OCI-LY3 (cell line): ENCODE measurements at regions not wholly inside any gene's neighbourhood (a gene's known extent, or its start where the extent isn't known, plus 50 kb on each side); places are given as distances from the start of the nearest gene placed in this dataset.
"Not testable (repeated sequence)": the region's sequence is repeated elsewhere in the genome, so short reads cannot be mapped to it uniquely, and the experiment has no call there.

Source experiments
- H2AFZ ChIP-seq: fragments of 200-600, 300-600 bp; shearing (Covaris generic); 2 replicates; pipeline ENCODE4 v1.6.0; 2014; ENCODE audit warnings: antibody characterized with exemption, low read depth, low read length
- H3K27ac ChIP-seq: fragments of 200-600, 300-600 bp; sonication (generic); 2 replicates; pipeline ENCODE4 v1.5.1; 2014; ENCODE audit warnings: mild to moderate bottlenecking, low read length, moderate library complexity, mixed read lengths
- H3K27me3 ChIP-seq: fragments of 200-600, 300-600 bp; sonication (generic); 2 replicates; pipeline ENCODE4 v1.6.1; 2014; ENCODE audit warnings: low read depth, low read length, mixed read lengths
- H3K36me3 ChIP-seq: fragments of 200-600, 300-600 bp; sonication (generic); replicated peaks from 2 replicates; pipeline ENCODE3; 2014; ENCODE audit warnings: low read depth, low read length, mixed read lengths
- H3K4me1 ChIP-seq: fragments of 300-600, 200-600 bp; sonication (generic); 2 replicates; pipeline ENCODE4 v1.6.1; 2014; ENCODE audit warnings: low read length, mixed read lengths
- H3K4me2 ChIP-seq: fragments of 200-600, 300-600 bp; sonication (generic); 2 replicates; pipeline ENCODE4 v1.6.1; 2014; ENCODE audit warnings: low read length, mixed read lengths
- H3K4me3 ChIP-seq: fragments of 300-600, 200-600 bp; sonication (generic); 2 replicates; pipeline ENCODE4 v1.5.1; 2014; ENCODE audit warnings: antibody characterized with exemption, mild to moderate bottlenecking, low read length, moderate library complexity
- H3K79me2 ChIP-seq: fragments of 300-600, 200-600 bp; shearing (Covaris generic); 2 replicates; pipeline ENCODE4 v1.6.1; 2014; ENCODE audit warnings: mild to moderate bottlenecking, low read length, mixed read lengths
- H3K9ac ChIP-seq: fragments of 300-600, 200-600 bp; shearing (Covaris generic); 2 replicates; pipeline ENCODE4 v1.6.0; 2014; ENCODE audit warnings: mild to moderate bottlenecking, low read length, moderate library complexity
- H3K9me3 ChIP-seq: fragments of 200-600, 300-600 bp; shearing (Covaris generic); 2 replicates; pipeline ENCODE4 v1.6.1; 2014; ENCODE audit warnings: low read length, mixed read lengths; ENCODE audit not compliant: insufficient read depth
- H4K20me1 ChIP-seq: fragments of 200-600, 300-600 bp; sonication (generic); 2 replicates; pipeline ENCODE4 v1.6.1; 2016; ENCODE audit warnings: low read length, mixed read lengths; ENCODE audit not compliant: insufficient read depth
- EZH2phosphoT487 ChIP-seq: fragments of 200-600 bp; shearing (Covaris generic); IDR thresholded peaks from 2 replicates; pipeline ENCODE4 v1.6.1; 2018; ENCODE audit warnings: antibody characterized with exemption, mixed run types, low read depth
- TF ChIP-seq, protein P1 (sequence below): fragments of 200-600, 300-600 bp; sonication (generic); IDR thresholded peaks from 2 replicates; pipeline ENCODE4 v1.5.1; 2014; ENCODE audit warnings: antibody characterized with exemption, low read length, low read depth

DNA sequence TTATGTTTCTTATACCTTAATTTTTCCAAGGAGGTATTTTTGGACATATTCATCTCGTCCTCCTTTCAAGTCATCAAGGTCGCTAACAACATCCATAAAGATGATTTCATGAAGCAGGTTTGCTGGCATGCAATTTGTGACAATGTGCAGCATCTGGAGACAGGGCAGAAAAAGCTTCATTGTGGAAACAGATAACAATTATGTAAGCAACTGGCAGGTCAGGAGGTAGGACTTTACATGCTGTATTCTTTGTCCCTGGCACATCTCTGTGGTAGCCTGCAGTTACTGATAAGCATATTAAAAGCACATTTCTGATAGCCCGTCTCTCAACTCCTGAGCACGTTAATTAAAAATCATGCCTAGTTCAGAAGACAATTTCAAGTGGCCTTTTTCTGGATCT lies 156.8 kb downstream of the LEPR start:
- no peaks in the 10 kb centered on the region for H3K36me3 ChIP-seq
- H3K4me1 ChIP-seq = no peaks in the 10 kb centered on the region
- no peaks in the 10 kb centered on the region for H3K79me2 ChIP-seq
- H3K4me2 ChIP-seq = no peak overlapping the region
- no peak overlapping the region for H3K9ac ChIP-seq
- H3K27ac ChIP-seq = no peak overlapping the region
- H3K9me3 ChIP-seq = no peaks in the 10 kb centered on the region
- no peak overlapping the region for H2AFZ ChIP-seq
- H4K20me1 ChIP-seq = no peaks in the 10 kb centered on the region
- TF ChIP-seq EZH2phosphoT487 = no peak
- TF ChIP-seq, protein P1, sequence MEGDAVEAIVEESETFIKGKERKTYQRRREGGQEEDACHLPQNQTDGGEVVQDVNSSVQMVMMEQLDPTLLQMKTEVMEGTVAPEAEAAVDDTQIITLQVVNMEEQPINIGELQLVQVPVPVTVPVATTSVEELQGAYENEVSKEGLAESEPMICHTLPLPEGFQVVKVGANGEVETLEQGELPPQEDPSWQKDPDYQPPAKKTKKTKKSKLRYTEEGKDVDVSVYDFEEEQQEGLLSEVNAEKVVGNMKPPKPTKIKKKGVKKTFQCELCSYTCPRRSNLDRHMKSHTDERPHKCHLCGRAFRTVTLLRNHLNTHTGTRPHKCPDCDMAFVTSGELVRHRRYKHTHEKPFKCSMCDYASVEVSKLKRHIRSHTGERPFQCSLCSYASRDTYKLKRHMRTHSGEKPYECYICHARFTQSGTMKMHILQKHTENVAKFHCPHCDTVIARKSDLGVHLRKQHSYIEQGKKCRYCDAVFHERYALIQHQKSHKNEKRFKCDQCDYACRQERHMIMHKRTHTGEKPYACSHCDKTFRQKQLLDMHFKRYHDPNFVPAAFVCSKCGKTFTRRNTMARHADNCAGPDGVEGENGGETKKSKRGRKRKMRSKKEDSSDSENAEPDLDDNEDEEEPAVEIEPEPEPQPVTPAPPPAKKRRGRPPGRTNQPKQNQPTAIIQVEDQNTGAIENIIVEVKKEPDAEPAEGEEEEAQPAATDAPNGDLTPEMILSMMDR = no peak
- no peak overlapping the region for H3K4me3 ChIP-seq
- no peaks in the 10 kb centered on the region for H3K27me3 ChIP-seq

- H3K4me3 ChIP-seq, H3K36me3 ChIP-seq, H3K79me2 ChIP-seq, H2AFZ ChIP-seq, H3K27me3 ChIP-seq, H3K4me1 ChIP-seq, H3K9me3 ChIP-seq, H3K4me2 ChIP-seq, H3K27ac ChIP-seq, H4K20me1 ChIP-seq, H3K9ac ChIP-seq: not testable (repeated sequence)
Observed at GRCh38 chr1:65577982-65578381, 157.5 kb downstream of the LEPR start.

- Histone ChIP-seq H3K4me2 (no peak overlapping the region), H3K36me3 (no peaks in the 10 kb centered on the region), H3K9me3 (no peaks in the 10 kb centered on the region), H4K20me1 (no peaks in the 10 kb centered on the region), H3K79me2 (no peaks in the 10 kb centered on the region), H2AFZ (no peak overlapping the region), H3K4me1 (no peaks in the 10 kb centered on the region), H3K27me3 (no peaks in the 10 kb centered on the region), H3K27ac (no peak overlapping the region), H3K4me3 (no peak overlapping the region), H3K9ac (no peak overlapping the region)
- TF ChIP-seq, protein P1 = 0 out of 2 replicates have a peak, but pooled peaks have one; percentile 5
- TF ChIP-seq EZH2phosphoT487 = no peak
Observed at GRCh38 chr1:65581119-65581518, 160.7 kb downstream of the LEPR start.

GRCh38 chr1:65584399-65584798 lies 163.9 kb downstream of the LEPR start:
- no peak overlapping the region for H3K4me2 ChIP-seq
- TF ChIP-seq, protein P1 = no peak
- TF ChIP-seq EZH2phosphoT487 = no peak
- no peak overlapping the region for H3K27ac ChIP-seq

GRCh38 chr1:65590279-65590678 lies 169.8 kb downstream of the LEPR start:
- Histone ChIP-seq H3K4me2 (no peak overlapping the region), H3K79me2 (no peaks in the 10 kb centered on the region), H2AFZ (no peak overlapping the region), H3K9me3 (no peaks in the 10 kb centered on the region), H4K20me1 (no peaks in the 10 kb centered on the region), H3K27ac (no peak overlapping the region), H3K27me3 (no peaks in the 10 kb centered on the region), H3K4me3 (no peak overlapping the region), H3K4me1 (no peaks in the 10 kb centered on the region), H3K9ac (no peak overlapping the region), H3K36me3 (no peaks in the 10 kb centered on the region)
- TF ChIP-seq, protein P1 = no peak
- TF ChIP-seq EZH2phosphoT487 = no peak

More at GRCh38 chr1:65584399-65584798, 163.9 kb downstream of the LEPR start:
- H3K79me2 ChIP-seq = no peaks in the 10 kb centered on the region
- no peaks in the 10 kb centered on the region for H3K27me3 ChIP-seq
- no peaks in the 10 kb centered on the region for H3K36me3 ChIP-seq
- H3K4me1 ChIP-seq = no peaks in the 10 kb centered on the region
- no peak overlapping the region for H3K9ac ChIP-seq
- H2AFZ ChIP-seq = no peak overlapping the region
- H3K4me3 ChIP-seq = no peak overlapping the region
- H4K20me1 ChIP-seq = no peaks in the 10 kb centered on the region
- H3K9me3 ChIP-seq = no peaks in the 10 kb centered on the region
